HG02642 (cell line): ENCODE measurements at regions not wholly inside any gene's neighbourhood (a gene's known extent, or its start where the extent isn't known, plus 50 kb on each side); places are given as distances from the start of the nearest gene placed in this dataset.

ENCODE experiments used
- ATAC-seq: cut with Tn5 transposase; IDR thresholded peaks from one replicate; pipeline ENCODE4 v1.9.1; 2021; ENCODE audit warnings: mild to moderate bottlenecking; ENCODE audit not compliant: unreplicated experiment, poor library complexity

- no peak for ATAC-seq
Observed at GRCh38 chr18:39732918-39733317, 2167.3 kb upstream of the CELF4 start.

- no peak for ATAC-seq
Observed at GRCh38 chr18:39730606-39731005, 2165.0 kb upstream of the CELF4 start.

GRCh38 chr18:39724652-39725051 is 2159.1 kb upstream of the CELF4 start:
- no peak for ATAC-seq

DNA sequence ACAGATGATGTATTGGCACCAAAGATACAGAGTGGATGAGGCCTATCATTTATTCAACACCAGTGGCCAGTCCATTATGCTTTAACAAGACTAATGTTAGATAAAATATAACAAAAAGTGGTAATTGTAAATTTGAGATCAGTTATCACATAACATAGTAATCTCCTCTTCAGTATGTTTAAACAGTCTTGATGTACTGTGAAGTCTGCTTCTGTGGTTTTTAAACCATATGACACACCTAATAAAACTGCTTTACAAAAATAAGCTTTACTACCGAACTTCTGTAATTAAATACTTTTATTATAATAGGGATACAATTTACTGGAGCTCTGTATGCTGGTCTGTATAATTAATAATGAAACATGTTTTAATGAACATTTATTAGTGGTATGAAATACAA is 2156.1 kb upstream of the CELF4 start:
- no peak for ATAC-seq

- no peak for ATAC-seq
Observed at GRCh38 chr18:39713961-39714360, 2148.4 kb upstream of the CELF4 start.

DNA sequence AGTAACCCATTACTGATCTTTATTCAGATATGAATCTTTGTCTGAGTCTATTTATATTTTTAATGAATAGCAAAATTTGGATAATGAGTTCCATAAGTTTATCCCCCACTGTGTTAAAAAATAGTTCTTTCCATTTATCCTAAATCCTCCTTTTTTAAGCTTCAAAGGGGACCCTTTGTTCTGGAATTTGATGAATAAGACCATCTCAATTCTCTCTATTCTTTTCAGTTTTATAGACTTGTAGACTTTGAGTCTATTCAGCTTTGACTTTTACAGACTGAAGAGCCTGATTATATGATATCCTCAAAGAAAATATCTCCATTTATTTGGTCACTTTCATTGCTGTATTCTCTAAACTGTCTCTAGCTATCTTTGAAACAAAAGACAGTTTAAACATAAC is 2146.1 kb upstream of the CELF4 start:
- no peak for ATAC-seq

DNA sequence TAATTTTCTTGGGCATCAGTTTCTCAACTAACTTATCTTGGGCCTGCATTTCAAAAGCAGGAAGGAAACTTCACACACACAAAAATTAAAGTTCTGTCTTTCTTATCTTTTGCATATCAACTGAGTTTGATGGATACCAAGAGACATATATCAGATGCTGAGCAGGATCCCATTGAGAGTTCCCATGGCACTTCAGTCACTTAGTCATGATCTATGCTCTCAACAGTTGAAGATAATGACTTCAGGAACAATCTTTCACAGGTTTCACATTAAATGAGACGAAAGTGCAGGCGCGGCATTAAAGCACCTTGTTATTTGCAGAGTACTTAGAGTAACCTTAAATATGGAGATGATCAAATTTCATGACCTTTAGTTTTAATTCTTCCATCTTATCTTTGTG is 2139.8 kb upstream of the CELF4 start:
- no peak for ATAC-seq

- ATAC-seq, result no peak
Observed at GRCh38 chr18:39702888-39703287, 2137.3 kb upstream of the CELF4 start.

- no peak for ATAC-seq
Observed at GRCh38 chr18:39701839-39702238, 2136.2 kb upstream of the CELF4 start.

GRCh38 chr18:39701055-39701783 is 2135.6 kb upstream of the CELF4 start:
- no peak for ATAC-seq

GRCh38 chr18:39699340-39699964 is 2133.9 kb upstream of the CELF4 start:
- no peak for ATAC-seq

DNA sequence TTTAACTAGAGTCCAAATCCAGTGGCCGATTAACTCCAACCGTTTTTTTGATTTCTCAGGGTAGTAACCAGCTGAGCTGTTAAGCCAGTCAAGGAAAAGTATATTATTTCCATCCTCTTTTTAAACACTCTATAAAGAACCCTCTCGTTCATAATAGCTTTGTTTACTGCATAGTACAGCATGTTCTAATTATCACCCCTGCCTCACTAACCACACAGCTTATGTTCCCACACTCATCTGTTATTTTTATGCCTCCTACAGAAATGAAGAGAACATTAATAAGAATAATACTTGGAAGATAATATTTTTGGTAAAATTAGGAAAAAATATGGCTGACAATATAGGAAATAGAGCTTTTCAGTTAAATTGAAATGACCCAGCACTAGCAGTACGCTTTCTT is 2132.8 kb upstream of the CELF4 start:
- no peak for ATAC-seq

DNA sequence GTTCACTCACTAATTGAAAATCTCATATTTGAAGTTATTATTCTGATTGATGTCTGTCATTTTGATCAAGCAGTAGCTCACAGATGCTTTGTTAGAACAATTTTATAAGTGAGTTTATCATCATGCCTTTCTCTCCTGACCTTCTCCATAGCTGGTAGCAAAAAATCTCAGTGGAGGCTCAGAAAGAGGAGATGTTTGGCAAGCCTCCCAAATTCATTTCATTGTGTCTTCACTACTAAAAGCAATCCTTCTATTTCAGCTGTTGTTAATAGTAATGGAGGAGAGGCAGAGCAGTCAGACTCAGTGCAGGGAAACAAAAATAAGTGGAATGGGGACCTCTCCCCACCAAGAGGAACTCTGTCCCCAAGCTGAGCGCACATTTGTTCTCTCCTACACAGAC is 2127.8 kb upstream of the CELF4 start:
- no peak for ATAC-seq

- ATAC-seq, result no peak
Observed at GRCh38 chr18:39692367-39693015, 2126.9 kb upstream of the CELF4 start.

- ATAC-seq, result no peak
Observed at GRCh38 chr18:39685303-39685902, 2119.8 kb upstream of the CELF4 start.

DNA sequence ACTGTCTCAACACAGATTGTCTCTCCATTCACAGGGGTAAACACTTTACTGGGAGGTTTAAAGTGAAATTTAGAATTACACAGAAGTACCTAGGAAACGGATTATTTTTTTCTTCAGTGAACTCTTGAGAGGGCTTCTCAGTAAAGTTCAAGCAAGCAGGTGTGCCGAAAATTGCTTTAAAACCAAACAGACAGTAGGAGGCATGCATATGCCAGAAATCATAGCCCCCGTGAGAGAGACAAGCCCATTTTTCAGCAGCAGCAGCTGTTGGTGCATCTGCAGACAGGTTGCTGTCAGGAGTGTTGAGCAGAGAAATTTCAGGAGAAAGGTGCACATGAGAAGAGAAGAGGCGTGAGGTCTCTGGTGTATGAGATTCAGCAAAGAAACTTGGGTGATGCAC is 2115.5 kb upstream of the CELF4 start:
- no peak for ATAC-seq

- no peak for ATAC-seq
Observed at GRCh38 chr18:39675906-39676305, 2110.3 kb upstream of the CELF4 start.

DNA sequence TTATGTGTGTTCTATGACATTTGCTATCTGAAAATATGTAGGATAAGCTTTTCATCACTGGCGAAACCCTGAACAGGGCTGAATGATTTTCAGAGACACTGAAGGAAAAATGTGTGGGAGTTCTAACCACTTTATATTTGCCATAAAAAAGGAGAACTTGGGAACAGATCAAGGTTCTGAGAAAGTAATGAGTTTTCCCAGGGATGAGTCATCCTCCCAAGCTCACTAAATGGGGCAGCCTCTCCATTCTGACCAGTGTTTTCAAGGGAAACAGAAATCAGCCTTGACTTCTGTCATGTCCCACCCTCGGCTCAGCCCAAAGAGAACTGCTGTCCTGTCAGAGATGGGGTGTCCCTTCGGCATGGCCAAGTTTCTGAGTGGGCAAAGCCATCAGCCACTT is 2109.8 kb upstream of the CELF4 start:
- no peak for ATAC-seq

DNA sequence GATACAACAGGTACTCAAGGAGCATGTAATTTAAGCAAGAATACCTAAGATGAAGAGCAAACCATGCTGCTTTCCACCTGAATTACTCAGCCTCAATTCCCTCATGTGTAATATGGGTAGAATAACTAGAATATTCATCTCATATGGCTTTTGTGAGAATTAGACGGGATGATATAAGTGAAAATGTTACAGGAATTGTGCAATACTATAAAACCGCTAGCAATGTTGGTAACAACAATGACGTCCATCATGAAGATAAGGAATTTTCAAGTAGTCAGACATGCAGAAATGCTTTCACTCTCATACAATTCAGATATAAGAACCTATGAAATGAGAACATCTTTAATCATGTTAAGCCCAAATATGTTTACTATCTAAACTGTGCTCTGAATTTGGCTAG is 2106.6 kb upstream of the CELF4 start:
- no peak for ATAC-seq

GRCh38 chr18:39667905-39668304 is 2102.3 kb upstream of the CELF4 start:
- no peak for ATAC-seq

DNA sequence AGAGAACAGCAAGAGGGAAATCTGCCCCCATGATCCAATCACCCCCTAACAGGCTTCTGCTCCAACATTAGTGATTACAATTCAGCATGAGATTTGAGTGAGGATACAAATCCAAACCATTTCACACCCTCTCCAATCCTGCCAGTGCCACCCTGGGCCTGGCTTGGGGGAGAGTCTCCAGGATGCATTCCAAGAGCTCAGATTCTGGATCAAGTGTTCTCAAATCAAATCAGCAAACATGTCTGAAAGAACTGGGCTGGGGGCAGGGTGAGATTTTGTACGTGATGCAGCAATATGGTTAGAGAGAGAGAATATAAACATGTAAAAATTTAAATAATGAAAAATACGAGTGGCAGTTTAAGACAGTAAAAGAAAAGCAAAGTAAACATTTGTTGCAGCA is 2100.9 kb upstream of the CELF4 start:
- ATAC-seq, result no peak
